Smooth muscle cell (in vitro differentiated cells): ENCODE measurements at regions not wholly inside any gene's neighbourhood (a gene's known extent, or its start where the extent isn't known, plus 50 kb on each side); places are given as distances from the start of the nearest gene placed in this dataset.

Experiments used
- DNase-seq: peaks from one replicate; lab custom pipeline; 2025; ENCODE audit not compliant: unreplicated experiment; lab: John Stamatoyannopoulos, UW
- H2AFZ ChIP-seq: fragments of 200-600 bp; sonication (generic); 2 replicates; pipeline ENCODE4 v1.6.0; 2016; ENCODE audit warnings: antibody characterized with exemption, low read depth, mild to moderate bottlenecking
- H3F3A ChIP-seq: fragments of 200-600 bp; sonication (generic); 2 replicates; pipeline ENCODE4 v1.6.0; 2017; ENCODE audit warnings: antibody characterized with exemption, low read depth
- H3K27ac ChIP-seq: fragments of 200-600 bp; sonication (generic); 2 replicates; pipeline ENCODE4 v1.5.1; 2016; ENCODE audit warnings: low read depth, mild to moderate bottlenecking
- H3K27me3 ChIP-seq: fragments of 200-600 bp; sonication (generic); 2 replicates; pipeline ENCODE4 v1.6.1; 2016; ENCODE audit warnings: low read depth, mild to moderate bottlenecking
- H3K36me3 ChIP-seq: fragments of 200-600 bp; sonication (generic); 2 replicates; pipeline ENCODE4 v1.5.1; 2016; ENCODE audit warnings: low read depth
- H3K4me1 ChIP-seq: fragments of 200-600 bp; sonication (generic); 2 replicates; pipeline ENCODE4 v1.5.1; 2016; ENCODE audit warnings: low read depth
- H3K4me2 ChIP-seq: fragments of 200-600 bp; sonication (generic); 2 replicates; pipeline ENCODE4 v1.6.0; 2016; ENCODE audit warnings: mild to moderate bottlenecking
- H3K4me3 ChIP-seq: fragments of 200-600 bp; sonication (generic); 2 replicates; pipeline ENCODE4 v1.5.1; 2016; ENCODE audit warnings: mild to moderate bottlenecking
- H3K79me2 ChIP-seq: fragments of 200-600 bp; sonication (generic); 2 replicates; pipeline ENCODE4 v1.6.0; 2016; ENCODE audit warnings: low read depth, mild to moderate bottlenecking
- H3K9ac ChIP-seq: fragments of 200-600 bp; sonication (generic); 2 replicates; pipeline ENCODE4 v1.6.0; 2016; ENCODE audit warnings: low read depth
- H3K9me3 ChIP-seq: fragments of 200-600 bp; sonication (generic); replicated peaks from 2 replicates; pipeline ENCODE4 v1.5.1; 2016; ENCODE audit warnings: low read depth
- H4K20me1 ChIP-seq: fragments of 200-600 bp; sonication (generic); 2 replicates; pipeline ENCODE4 v1.6.0; 2016; ENCODE audit warnings: low read depth
- CTCF ChIP-seq: fragments of 200-600 bp; sonication (generic); IDR thresholded peaks from 2 replicates; pipeline ENCODE4 v1.5.1; 2017; ENCODE audit warnings: borderline replicate concordance, mild to moderate bottlenecking, antibody characterized with exemption; ENCODE audit not compliant: insufficient read depth, poor library complexity, severe bottlenecking
- WGBS: methylation state at CpG from one replicate; pipeline ENCODE4 v1.1.7; 2016; ENCODE audit warnings: low lambda C conversion rate; 5-methylcytosine and 5-hydroxymethylcytosine counted together

- H3K36me3 ChIP-seq: no peaks in the 10 kb centered on the region
- H3K4me3 ChIP-seq: no peak overlapping the region
- no peaks in the 10 kb centered on the region for H3K4me1 ChIP-seq
- DNase-seq: no peak
- H3K9me3 ChIP-seq: no peaks in the 10 kb centered on the region
- H3K27me3 ChIP-seq: no peaks in the 10 kb centered on the region
- no peaks in the 10 kb centered on the region for H4K20me1 ChIP-seq
- no peak for TF ChIP-seq CTCF
- no peaks in the 10 kb centered on the region for H3F3A ChIP-seq
- H3K79me2 ChIP-seq: no peaks in the 10 kb centered on the region
- no peak overlapping the region for H3K4me2 ChIP-seq
- H2AFZ ChIP-seq: no peak overlapping the region
- no peak overlapping the region for H3K9ac ChIP-seq
- WGBS: 53% methylated on average over 3 of the region's 3 CpGs
- H3K27ac ChIP-seq: no peak overlapping the region
Measured at GRCh38 chr5:38039826-38040225, 200.0 kb upstream of the GDNF start.

- TF ChIP-seq CTCF: no peak
- Histone ChIP-seq H3K9ac (no peak overlapping the region), H3K27ac (no peak overlapping the region), H3K9me3 (no peaks in the 10 kb centered on the region), H3K4me3 (no peak overlapping the region), H2AFZ (no peak overlapping the region), H3K36me3 (no peaks in the 10 kb centered on the region), H3F3A (no peaks in the 10 kb centered on the region), H3K79me2 (no peaks in the 10 kb centered on the region), H4K20me1 (no peaks in the 10 kb centered on the region), H3K4me1 (no peaks in the 10 kb centered on the region), H3K4me2 (no peak overlapping the region), H3K27me3 (no peaks in the 10 kb centered on the region)
- DNase-seq: no peak
- WGBS: 84% methylated on average over 2 of the region's 2 CpGs
Measured at GRCh38 chr5:38039091-38039490, 199.2 kb upstream of the GDNF start.

DNA sequence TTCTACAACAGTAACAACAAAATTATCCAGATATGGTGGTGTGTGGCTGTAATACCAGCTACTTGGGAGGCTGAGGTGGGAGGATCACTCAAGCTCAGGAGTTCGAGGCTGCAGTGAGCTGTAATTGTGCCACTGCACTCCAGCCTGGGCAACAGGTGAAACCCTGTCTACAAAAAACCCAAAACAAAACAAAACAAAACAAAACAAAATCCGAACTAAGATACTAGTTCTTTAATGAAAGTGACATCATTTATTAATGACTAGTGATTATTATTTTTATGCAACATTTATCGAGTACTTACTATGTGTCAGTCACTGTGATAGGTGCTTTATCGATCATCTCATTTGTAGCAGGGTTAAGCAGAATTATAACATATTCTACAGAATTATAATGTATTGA, 196.9 kb upstream of the GDNF start:
- no peak for TF ChIP-seq CTCF
- WGBS: 93% methylated on average over 4 of the region's 4 CpGs
- H3F3A ChIP-seq: no peaks in the 10 kb centered on the region

GRCh38 chr5:38032149-38032548, 192.3 kb upstream of the GDNF start:
- Histone ChIP-seq H3K4me1 (no peaks in the 10 kb centered on the region), H3K36me3 (no peaks in the 10 kb centered on the region), H3K9ac (no peak overlapping the region), H4K20me1 (no peaks in the 10 kb centered on the region), H3K27ac (no peak overlapping the region), H3F3A (no peaks in the 10 kb centered on the region), H3K27me3 (no peaks in the 10 kb centered on the region), H3K4me3 (no peak overlapping the region), H3K4me2 (no peak overlapping the region), H2AFZ (no peak overlapping the region), H3K79me2 (no peaks in the 10 kb centered on the region), H3K9me3 (no peaks in the 10 kb centered on the region)
- TF ChIP-seq CTCF: no peak
- no peak for DNase-seq
- 81% methylated on average over 1 of the region's 1 CpG for WGBS

More for the DNA sequence above, 196.9 kb upstream of the GDNF start:
- no peaks in the 10 kb centered on the region for H3K79me2 ChIP-seq
- H3K36me3 ChIP-seq: no peaks in the 10 kb centered on the region
- H4K20me1 ChIP-seq: no peaks in the 10 kb centered on the region
- H3K4me3 ChIP-seq: no peak overlapping the region
- no peak overlapping the region for H3K4me2 ChIP-seq
- no peak overlapping the region for H2AFZ ChIP-seq
- no peaks in the 10 kb centered on the region for H3K4me1 ChIP-seq
- no peak overlapping the region for H3K9ac ChIP-seq
- DNase-seq: no peak
- no peak overlapping the region for H3K27ac ChIP-seq
- H3K27me3 ChIP-seq: no peaks in the 10 kb centered on the region
- no peaks in the 10 kb centered on the region for H3K9me3 ChIP-seq
